Activated gamma-delta T cell treated with anti-CD3 and anti-CD28 coated beads, Interleukin-2, amount 50 U/mL, for 16 hours (primary cell): ENCODE measurements at regions not wholly inside any gene's neighbourhood (a gene's known extent, or its start where the extent isn't known, plus 50 kb on each side); places are given as distances from the start of the nearest gene placed in this dataset.
"Not testable (repeated sequence)": the region's sequence is repeated elsewhere in the genome, so short reads cannot be mapped to it uniquely, and the experiment has no call there.

Experiments
- DNase-seq: peaks from one replicate; pipeline ENCODE4 v3.0.0-alpha.2; 2020; ENCODE audit warnings: low read depth

- no peak for DNase-seq
These were observed 122.4 kb upstream of the SMURF2 start for GRCh38 chr17:64784353-64785010.

- no peak for DNase-seq
These were observed 121.6 kb upstream of the SMURF2 start for GRCh38 chr17:64783556-64784352.

- no peak for DNase-seq
These were observed 120.9 kb upstream of the SMURF2 start for GRCh38 chr17:64783031-64783461.

- no peak for DNase-seq
These were observed 119.9 kb upstream of the SMURF2 start for GRCh38 chr17:64781810-64782555.

GRCh38 chr17:64781014-64781756 is 119.1 kb upstream of the SMURF2 start:
- DNase-seq = no peak

- peak; percentile 44 for DNase-seq
These were observed 118.2 kb upstream of the SMURF2 start for GRCh38 chr17:64780096-64781013.

- no peak for DNase-seq
These were observed 117.4 kb upstream of the SMURF2 start for GRCh38 chr17:64779376-64780095.

- not testable (repeated sequence) for DNase-seq
These were observed 116.9 kb upstream of the SMURF2 start for GRCh38 chr17:64779098-64779375.

GRCh38 chr17:64778240-64779097 is 116.4 kb upstream of the SMURF2 start:
- DNase-seq = no peak

GRCh38 chr17:64777415-64778239 is 115.5 kb upstream of the SMURF2 start:
- DNase-seq = no peak

GRCh38 chr17:64776720-64777414 is 114.8 kb upstream of the SMURF2 start:
- peak; percentile 47 for DNase-seq

GRCh38 chr17:64775701-64776570 is 113.8 kb upstream of the SMURF2 start:
- no peak for DNase-seq

GRCh38 chr17:64774888-64775540 is 112.9 kb upstream of the SMURF2 start:
- DNase-seq = no peak

- no peak for DNase-seq
These were observed 112.0 kb upstream of the SMURF2 start for GRCh38 chr17:64773836-64774761.

GRCh38 chr17:64773386-64773835 is 111.3 kb upstream of the SMURF2 start:
- no peak for DNase-seq
